ENCODE measurements at regions not wholly inside any gene's neighbourhood (a gene's known extent, or its start where the extent isn't known, plus 50 kb on each side); places are given as distances from the start of the nearest gene placed in this dataset.

DNA sequence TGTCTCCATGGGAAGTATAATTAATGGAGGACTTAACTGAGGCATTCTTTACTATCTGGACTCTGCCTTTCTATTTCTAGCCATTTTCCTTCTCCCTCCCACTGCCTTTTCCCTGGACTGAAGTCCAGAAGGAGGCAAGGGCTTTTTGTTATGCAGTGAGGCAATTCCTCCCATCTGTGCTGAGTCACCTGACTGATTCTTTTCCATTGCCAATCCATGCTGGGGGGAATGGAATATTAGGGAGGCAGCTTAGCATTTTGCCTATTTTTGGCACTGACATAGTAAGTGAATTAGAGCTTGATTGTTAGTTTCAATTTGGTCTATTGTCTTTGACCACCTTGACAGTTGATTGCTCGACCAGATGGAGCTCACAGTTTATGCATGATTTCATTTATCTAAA lies 1000.6 kb upstream of the PRMT6 start:
- H3K4me1 Mint-ChIP-seq = peaks cover 9% of the 10 kb centered on the region
- H3K36me3 Mint-ChIP-seq = no peaks in the 10 kb centered on the region
- H3K27ac Mint-ChIP-seq = no peak overlapping the region
- ATAC-seq = no peak
- H3K27me3 Mint-ChIP-seq = no peaks in the 10 kb centered on the region
- H3K9me3 Mint-ChIP-seq = no peaks in the 10 kb centered on the region
- no peak overlapping the region for H3K4me3 Mint-ChIP-seq

DNA sequence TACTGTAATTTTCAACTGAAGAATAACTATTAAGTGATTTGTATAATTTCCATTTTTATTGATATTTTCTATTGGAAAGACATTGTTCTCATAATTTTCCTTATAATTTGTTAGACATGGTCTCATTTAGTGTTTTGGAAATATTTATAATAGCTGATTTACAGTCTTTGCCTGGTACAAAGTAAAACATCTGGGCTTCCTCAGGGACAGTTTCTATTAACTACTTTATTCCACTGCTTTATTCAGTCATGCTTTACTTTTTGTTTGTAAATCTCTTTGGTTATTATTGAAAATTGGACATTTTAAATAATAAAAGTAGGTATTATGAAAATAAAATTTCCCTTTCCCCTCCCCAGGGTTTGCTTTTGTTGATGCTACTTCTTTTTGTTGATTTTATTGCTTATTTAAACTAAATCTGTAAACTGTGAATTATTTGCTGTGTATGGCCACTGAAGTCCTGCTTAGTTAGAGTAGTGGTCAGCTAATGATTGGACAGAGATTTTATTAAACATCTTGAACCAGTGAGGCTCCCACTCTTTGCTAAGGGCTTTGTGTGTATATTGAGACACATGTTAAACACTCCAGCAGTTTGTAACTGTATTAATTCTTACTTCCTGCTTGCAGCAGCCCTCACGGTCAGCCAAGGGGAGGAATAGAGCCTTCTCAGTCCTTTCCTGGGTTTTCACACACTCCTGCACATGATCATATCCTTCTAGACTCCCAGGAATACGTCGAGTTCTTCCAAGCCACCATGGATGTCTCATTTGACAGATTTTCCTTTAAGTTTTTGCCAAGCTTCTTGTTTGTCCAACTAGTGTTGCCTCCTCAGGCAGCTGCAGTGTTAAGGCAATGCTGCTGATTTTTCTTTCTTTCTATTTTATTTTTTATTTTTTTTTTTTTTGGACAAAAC lies 994.6 kb upstream of the PRMT6 start:
- no peak for ATAC-seq
- Mint-ChIP-seq H3K36me3 (no peaks in the 10 kb centered on the region), H3K27ac (no peak overlapping the region), H3K9me3 (no peaks in the 10 kb centered on the region), H3K4me1 (peaks cover 7% of the 10 kb centered on the region), H3K27me3 (no peaks in the 10 kb centered on the region), H3K4me3 (no peak overlapping the region)

DNA sequence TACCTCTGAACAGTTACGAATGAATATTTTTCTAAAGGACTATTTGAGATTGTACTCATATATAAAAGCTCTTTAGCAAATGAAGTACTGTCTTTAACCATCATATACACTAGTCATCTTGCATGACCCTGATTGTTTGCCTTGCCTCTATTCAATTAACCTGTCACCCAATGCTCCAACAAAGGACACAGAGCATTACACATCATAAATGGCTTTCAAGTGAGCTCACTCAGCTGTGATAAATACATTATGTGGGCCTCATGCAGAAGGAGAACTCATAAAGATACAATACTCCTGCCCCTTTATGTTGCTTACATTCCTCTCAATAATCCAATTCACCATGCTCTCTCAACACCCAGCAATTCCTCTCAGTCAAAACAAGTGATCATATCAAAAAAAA lies 993.0 kb upstream of the PRMT6 start:
- Mint-ChIP-seq H3K4me3 (no peak overlapping the region), H3K4me1 (peaks cover 7% of the 10 kb centered on the region), H3K9me3 (no peaks in the 10 kb centered on the region), H3K27me3 (no peaks in the 10 kb centered on the region), H3K27ac (no peak overlapping the region), H3K36me3 (no peaks in the 10 kb centered on the region)
- ATAC-seq = no peak

GRCh38 chr1:106072909-106073600 lies 983.4 kb upstream of the PRMT6 start:
- H3K4me3 Mint-ChIP-seq = no peak overlapping the region
- H3K27me3 Mint-ChIP-seq = no peaks in the 10 kb centered on the region
- no peaks in the 10 kb centered on the region for H3K36me3 Mint-ChIP-seq
- no peak overlapping the region for H3K27ac Mint-ChIP-seq
- H3K4me1 Mint-ChIP-seq = peaks cover 7% of the 10 kb centered on the region
- ATAC-seq = peak; percentile 45
- no peaks in the 10 kb centered on the region for H3K9me3 Mint-ChIP-seq

GRCh38 chr1:106080608-106081325 lies 975.7 kb upstream of the PRMT6 start:
- Mint-ChIP-seq H3K9me3 (no peaks in the 10 kb centered on the region), H3K4me1 (no peaks in the 10 kb centered on the region), H3K27me3 (peaks cover 15% of the 10 kb centered on the region), H3K4me3 (no peak overlapping the region), H3K36me3 (no peaks in the 10 kb centered on the region), H3K27ac (no peak overlapping the region)
- peak; percentile 41 for ATAC-seq

DNA sequence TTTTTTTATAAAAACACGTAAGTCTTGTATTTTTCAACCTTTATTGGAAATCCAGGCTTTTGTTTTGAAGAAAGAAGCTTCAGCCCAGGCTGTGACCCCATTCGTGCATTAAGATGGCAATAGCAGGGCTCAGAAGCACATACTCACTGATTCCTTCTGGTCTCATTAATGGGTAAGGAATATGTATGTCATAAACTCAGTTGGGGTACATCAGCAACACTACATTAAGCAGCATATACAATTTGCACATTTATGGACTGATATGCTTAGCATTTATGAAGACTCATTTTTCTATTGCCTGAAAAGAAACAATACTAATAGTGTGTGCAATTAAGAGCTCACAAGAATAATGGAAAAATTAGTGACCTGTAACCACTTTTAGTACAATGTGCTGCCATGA lies 945.4 kb upstream of the PRMT6 start:
- no peak overlapping the region for H3K4me3 Mint-ChIP-seq
- no peak for ATAC-seq
- H3K9me3 Mint-ChIP-seq = no peaks in the 10 kb centered on the region
- no peak overlapping the region for H3K27ac Mint-ChIP-seq
- H3K4me1 Mint-ChIP-seq = no peaks in the 10 kb centered on the region
- H3K36me3 Mint-ChIP-seq = no peaks in the 10 kb centered on the region
- H3K27me3 Mint-ChIP-seq = no peaks in the 10 kb centered on the region

- Mint-ChIP-seq H3K27ac (no peak overlapping the region), H3K4me1 (no peaks in the 10 kb centered on the region), H3K27me3 (no peaks in the 10 kb centered on the region), H3K36me3 (no peaks in the 10 kb centered on the region), H3K9me3 (no peaks in the 10 kb centered on the region), H3K4me3 (no peak overlapping the region)
- no peak for ATAC-seq
Observed at GRCh38 chr1:106113851-106114250, 942.6 kb upstream of the PRMT6 start.

DNA sequence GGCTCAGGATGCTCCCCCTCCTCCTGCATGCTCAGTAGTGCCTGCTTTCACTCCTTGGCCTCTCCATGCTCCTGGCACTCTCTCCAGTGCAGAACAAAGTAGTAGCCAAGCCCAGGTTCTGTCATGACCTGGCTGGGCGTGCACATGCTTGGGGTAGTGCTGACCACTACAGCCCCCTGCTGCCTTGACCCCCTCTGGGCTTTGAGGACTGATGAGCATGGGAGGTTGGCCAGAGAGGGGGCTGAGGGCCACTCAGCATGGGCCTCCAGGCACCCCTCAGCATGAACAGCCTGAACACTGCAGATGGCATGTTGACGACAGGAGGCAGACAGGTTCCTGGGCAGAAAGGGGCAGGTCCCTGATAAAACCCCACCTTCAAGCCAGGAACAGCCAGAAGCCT lies 935.7 kb upstream of the PRMT6 start:
- no peak overlapping the region for H3K27ac Mint-ChIP-seq
- H3K4me1 Mint-ChIP-seq = no peaks in the 10 kb centered on the region
- H3K9me3 Mint-ChIP-seq = peaks cover 8% of the 10 kb centered on the region
- ATAC-seq = no peak
- H3K36me3 Mint-ChIP-seq = no peaks in the 10 kb centered on the region
- no peak overlapping the region for H3K4me3 Mint-ChIP-seq
- H3K27me3 Mint-ChIP-seq = no peaks in the 10 kb centered on the region

DNA sequence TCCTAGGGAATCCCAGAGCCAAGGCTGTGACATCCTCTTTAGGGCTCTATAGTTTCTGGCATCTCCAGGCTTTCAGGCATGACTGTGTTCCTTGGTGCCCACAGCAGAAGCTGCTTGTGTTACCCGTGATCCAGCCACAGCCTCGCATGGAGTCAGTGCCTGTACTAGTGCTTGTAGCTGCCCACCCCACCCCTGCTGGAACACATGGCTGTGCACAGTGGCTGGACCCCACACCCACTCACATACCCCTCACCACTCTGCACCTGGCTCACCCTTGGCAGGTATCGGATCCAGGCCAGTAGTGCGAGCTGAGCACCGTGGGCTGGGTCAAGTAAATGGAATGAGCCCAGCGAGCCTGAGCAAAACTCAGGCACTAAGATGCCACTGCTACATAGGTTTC lies 934.7 kb upstream of the PRMT6 start:
- no peak overlapping the region for H3K27ac Mint-ChIP-seq
- peaks cover 8% of the 10 kb centered on the region for H3K9me3 Mint-ChIP-seq
- H3K4me1 Mint-ChIP-seq = no peaks in the 10 kb centered on the region
- no peaks in the 10 kb centered on the region for H3K27me3 Mint-ChIP-seq
- ATAC-seq = no peak
- no peak overlapping the region for H3K4me3 Mint-ChIP-seq
- no peaks in the 10 kb centered on the region for H3K36me3 Mint-ChIP-seq

DNA sequence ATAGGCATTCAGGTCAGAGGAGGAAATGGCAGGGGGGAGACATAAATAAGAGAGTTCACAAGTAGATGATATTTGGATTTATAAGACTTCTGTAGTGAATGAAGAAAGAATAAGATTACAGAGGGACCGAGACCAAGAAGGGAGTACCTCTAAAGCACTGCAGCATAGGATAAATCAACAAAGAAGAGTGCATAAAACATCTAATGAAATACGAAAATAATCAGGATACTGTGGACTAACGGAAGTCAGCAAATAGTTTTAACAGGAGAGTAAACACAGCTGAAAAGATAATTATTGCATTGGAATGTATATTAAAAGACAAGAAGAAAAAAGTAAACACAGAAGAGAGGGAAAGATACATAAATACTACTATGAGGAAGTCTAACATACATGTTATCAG lies 921.9 kb upstream of the PRMT6 start:
- ATAC-seq = no peak
- Mint-ChIP-seq H3K27ac (no peak overlapping the region), H3K9me3 (no peaks in the 10 kb centered on the region), H3K27me3 (no peaks in the 10 kb centered on the region), H3K36me3 (no peaks in the 10 kb centered on the region), H3K4me3 (no peak overlapping the region), H3K4me1 (no peaks in the 10 kb centered on the region)

DNA sequence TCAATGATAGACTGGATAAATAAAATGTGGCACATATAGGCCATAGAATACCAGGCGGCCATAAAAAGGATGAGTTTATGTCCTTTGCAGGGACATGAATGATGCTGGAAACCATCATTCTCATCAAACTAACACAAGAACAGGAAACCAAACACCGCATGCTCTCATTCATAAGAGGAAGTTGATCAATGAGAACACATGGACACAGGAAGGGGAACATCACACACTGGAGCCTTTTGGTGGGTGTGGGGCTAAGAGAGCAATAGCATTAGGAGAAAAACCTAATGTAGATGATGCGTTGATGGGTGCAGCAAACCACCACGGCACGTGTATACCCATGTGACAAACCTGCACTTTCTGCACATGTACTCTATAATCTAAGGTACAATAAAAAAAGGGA lies 883.4 kb upstream of the PRMT6 start:
- no peaks in the 10 kb centered on the region for H3K36me3 Mint-ChIP-seq
- no peaks in the 10 kb centered on the region for H3K4me1 Mint-ChIP-seq
- H3K27me3 Mint-ChIP-seq = no peaks in the 10 kb centered on the region
- H3K4me3 Mint-ChIP-seq = no peak overlapping the region
- H3K27ac Mint-ChIP-seq = no peak overlapping the region
- ATAC-seq = no peak
- peaks cover 5% of the 10 kb centered on the region for H3K9me3 Mint-ChIP-seq

DNA sequence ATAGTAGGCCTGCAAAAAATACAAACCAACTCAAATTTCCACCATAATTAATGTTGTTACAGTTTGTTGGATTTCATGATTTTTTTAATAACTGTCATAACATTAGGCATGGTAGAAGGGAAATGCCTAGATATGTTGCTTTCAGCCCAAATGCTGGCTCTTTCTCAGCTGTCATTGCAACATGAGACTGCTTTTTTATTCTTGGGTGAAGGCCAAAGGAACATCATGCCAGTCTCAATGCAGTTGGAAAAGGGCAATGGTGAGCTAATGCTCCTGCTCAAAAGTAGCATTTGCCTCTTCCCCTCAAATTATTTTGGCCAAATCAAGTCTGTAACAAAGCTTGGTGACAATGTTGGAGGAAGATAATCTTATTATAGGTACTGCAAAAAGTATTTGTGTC lies 877.7 kb upstream of the PRMT6 start:
- Mint-ChIP-seq H3K4me1 (no peaks in the 10 kb centered on the region), H3K27me3 (no peaks in the 10 kb centered on the region), H3K4me3 (no peak overlapping the region), H3K36me3 (no peaks in the 10 kb centered on the region), H3K9me3 (peaks cover 6% of the 10 kb centered on the region), H3K27ac (no peak overlapping the region)
- ATAC-seq = no peak

DNA sequence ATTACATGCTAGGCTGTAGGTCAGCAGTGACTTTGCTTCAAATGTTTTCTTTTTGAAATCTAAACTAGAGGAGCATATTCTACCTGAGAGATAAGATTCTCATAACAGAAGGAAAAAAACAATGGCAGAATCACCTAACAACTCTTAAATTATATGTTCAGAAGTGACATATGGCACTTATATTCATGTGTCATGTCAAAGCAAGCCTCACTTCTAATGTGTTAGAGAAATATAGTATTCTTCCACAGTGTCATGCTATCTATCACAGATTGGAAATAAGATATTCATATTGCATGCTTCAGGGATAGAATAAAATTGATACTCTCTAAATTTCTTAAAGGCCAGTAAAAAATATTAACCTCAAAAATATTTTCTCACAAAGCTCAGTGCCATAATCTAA lies 874.6 kb upstream of the PRMT6 start:
- Mint-ChIP-seq H3K36me3 (no peaks in the 10 kb centered on the region), H3K27me3 (no peaks in the 10 kb centered on the region), H3K27ac (no peak overlapping the region), H3K4me1 (no peaks in the 10 kb centered on the region), H3K9me3 (peaks cover 4% of the 10 kb centered on the region), H3K4me3 (no peak overlapping the region)
- ATAC-seq = no peak

GRCh38 chr1:106185089-106185488 lies 871.4 kb upstream of the PRMT6 start:
- H3K9me3 Mint-ChIP-seq = peaks cover 4% of the 10 kb centered on the region
- no peak overlapping the region for H3K27ac Mint-ChIP-seq
- ATAC-seq = no peak
- H3K27me3 Mint-ChIP-seq = no peaks in the 10 kb centered on the region
- H3K4me3 Mint-ChIP-seq = no peak overlapping the region
- H3K4me1 Mint-ChIP-seq = no peaks in the 10 kb centered on the region
- H3K36me3 Mint-ChIP-seq = no peaks in the 10 kb centered on the region

DNA sequence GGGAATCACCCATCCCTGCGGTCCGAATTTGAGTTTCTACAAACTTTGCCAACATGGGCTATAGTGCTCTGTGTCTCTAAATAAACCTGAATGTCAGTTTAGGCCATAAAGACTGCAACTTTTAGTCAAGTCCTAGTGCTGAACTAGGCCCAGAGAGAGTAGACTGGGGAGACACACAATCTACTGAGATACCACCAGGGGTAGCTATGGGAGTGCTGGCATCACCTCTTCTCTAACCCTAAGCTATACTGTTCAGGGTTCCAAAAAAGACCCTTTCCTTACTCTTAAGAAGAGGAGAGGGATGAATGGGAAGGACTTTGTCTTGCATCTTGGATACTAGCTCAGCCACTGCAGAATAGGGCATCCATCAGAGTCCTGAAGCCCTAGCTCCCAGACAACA lies 866.7 kb upstream of the PRMT6 start:
- no peak for ATAC-seq
- no peak overlapping the region for H3K4me3 Mint-ChIP-seq
- H3K4me1 Mint-ChIP-seq = no peaks in the 10 kb centered on the region
- no peaks in the 10 kb centered on the region for H3K27me3 Mint-ChIP-seq
- H3K9me3 Mint-ChIP-seq = peaks cover 14% of the 10 kb centered on the region
- H3K27ac Mint-ChIP-seq = no peak overlapping the region
- H3K36me3 Mint-ChIP-seq = no peaks in the 10 kb centered on the region

All from stimulated activated memory B cell treated with anti-CD40 and anti-IgM and Interleukin-4, amounts not matched to agents 10 μg/mL and 1 μg/mL and 100 μg/mL, for 72 hours (primary cell).